CD8-positive, alpha-beta memory T cell (primary cell): ENCODE measurements at regions not wholly inside any gene's neighbourhood (a gene's known extent, or its start where the extent isn't known, plus 50 kb on each side); places are given as distances from the start of the nearest gene placed in this dataset.
"Not testable (repeated sequence)": the region's sequence is repeated elsewhere in the genome, so short reads cannot be mapped to it uniquely, and the experiment has no call there.

Experiments
- CTCF ChIA-PET: fragments of 350-600 bp; sonication (Branson Sonifier 250); formaldehyde crosslinking; loops from one replicate; lab custom pipeline; 2021; ENCODE audit warnings: antibody characterized with exemption; lab: Charles Lee
- POLR2A ChIA-PET: fragments of 350-600 bp; sonication (Branson Sonifier 250); formaldehyde crosslinking; loops from one replicate; lab custom pipeline; 2021; ENCODE audit warnings: antibody characterized with exemption; lab: Charles Lee
- DNase-seq, 5 donors: peaks; one replicate each; pipeline versions ENCODE4 v3.0.0 to v3.0.0-alpha.2; 2020 to 2022; ENCODE audit warnings: mixed read lengths in 1 of 5
- H3K27ac ChIP-seq: one replicate; pipeline ENCODE4 v1.7.0; 2013; ENCODE audit warnings: low read depth, mild to moderate bottlenecking, low read length, moderate library complexity
- H3K27me3 ChIP-seq: 2 replicates; pipeline ENCODE4 v1.7.0; 2013; ENCODE audit warnings: low read length, mild to moderate bottlenecking; ENCODE audit not compliant: insufficient read depth, poor library complexity, severe bottlenecking
- H3K36me3 ChIP-seq: 2 replicates; pipeline ENCODE4 v1.7.0; 2013; ENCODE audit warnings: mild to moderate bottlenecking, low read length, moderate library complexity; ENCODE audit not compliant: insufficient read depth
- H3K4me1 ChIP-seq: 2 replicates; pipeline ENCODE4 v1.7.0; 2013; ENCODE audit warnings: mild to moderate bottlenecking, low read length, moderate library complexity; ENCODE audit not compliant: insufficient read depth
- H3K4me3 ChIP-seq: 2 replicates; pipeline ENCODE4 v1.7.0; 2013; ENCODE audit warnings: mild to moderate bottlenecking, low read length
- H3K9me3 ChIP-seq: 2 replicates; pipeline ENCODE4 v1.7.0; 2013; ENCODE audit warnings: mild to moderate bottlenecking, low read length
- H3K27ac Mint-ChIP-seq, 8 donors: one replicate each; pipeline ENCODE4 v1.8.0; 2020 to 2021; ENCODE audit warnings: mixed read lengths in 8 of 8, mild to moderate bottlenecking in 6 of 8, inconsistent platforms in 3 of 8, moderate library complexity in 3 of 8
- H3K27me3 Mint-ChIP-seq, 2 donors: one replicate each; pipeline ENCODE4 v1.8.0; 2020 to 2021; ENCODE audit warnings: mixed read lengths in 2 of 2, mild to moderate bottlenecking in 1 of 2, moderate library complexity in 1 of 2
- H3K36me3 Mint-ChIP-seq, 3 donors: one replicate each; pipeline ENCODE4 v1.8.0; 2020 to 2021; ENCODE audit warnings: mixed read lengths in 3 of 3, inconsistent platforms in 1 of 3, mild to moderate bottlenecking in 1 of 3
- H3K4me1 Mint-ChIP-seq, 3 donors: one replicate each; pipeline ENCODE4 v1.8.0; 2020 to 2021; ENCODE audit warnings: mixed read lengths in 3 of 3, inconsistent platforms in 1 of 3, mild to moderate bottlenecking in 1 of 3
- H3K4me3 Mint-ChIP-seq, 7 donors: one replicate each; pipeline ENCODE4 v1.8.0; 2020 to 2021; ENCODE audit warnings: mixed read lengths in 7 of 7, mild to moderate bottlenecking in 6 of 7, moderate library complexity in 4 of 7, inconsistent platforms in 2 of 7
- H3K9me3 Mint-ChIP-seq, 5 donors: one replicate each; pipeline ENCODE4 v1.8.0; 2020 to 2022; ENCODE audit warnings: mixed read lengths in 5 of 5, mild to moderate bottlenecking in 3 of 5, moderate library complexity in 2 of 5, inconsistent platforms in 1 of 5

DNA sequence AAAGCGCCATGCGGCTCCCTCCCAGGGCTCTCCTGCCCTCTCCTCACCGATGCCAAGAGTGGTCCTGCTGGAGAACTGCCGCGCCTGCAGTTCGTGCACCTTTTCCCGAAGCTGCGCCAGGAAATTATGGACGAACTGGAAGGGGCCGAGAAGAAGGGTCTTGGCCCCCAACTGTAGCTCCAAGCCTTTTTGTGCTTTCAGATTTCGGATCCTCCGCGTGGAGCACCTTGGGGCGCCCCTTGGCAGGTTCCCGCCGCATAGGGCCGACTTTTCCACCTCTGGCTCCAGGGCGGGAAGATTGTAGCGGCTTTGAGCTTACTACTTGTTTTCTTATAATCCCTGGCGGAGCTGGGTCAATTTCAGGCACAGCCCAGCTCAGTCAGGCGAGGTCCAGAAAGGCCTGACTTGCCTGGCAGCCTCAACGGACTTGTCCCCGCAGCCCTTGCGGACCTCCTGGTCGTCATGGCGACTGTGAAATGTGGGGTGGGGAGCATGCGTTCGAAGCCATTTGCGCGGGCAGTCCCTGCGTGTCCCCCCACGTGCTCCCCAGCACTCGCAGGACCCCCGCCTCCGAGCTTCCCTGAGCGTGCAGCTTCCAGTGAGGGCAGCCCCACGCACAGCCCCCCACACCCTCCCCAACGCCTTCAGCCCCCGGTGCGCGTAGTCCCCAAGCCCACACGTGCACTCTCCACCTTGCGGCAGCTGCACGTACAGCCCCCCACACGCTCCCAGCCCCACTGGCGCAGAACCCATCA lies 129.9 kb downstream of the KBTBD2 start:
- ChIA-PET CTCF (no interaction called here), POLR2A (no interaction called here)
- H3K27me3 ChIP-seq: no peaks in the 10 kb centered on the region
- H3K27ac Mint-ChIP-seq: no peak overlapping the region
- no peak overlapping the region for H3K27ac ChIP-seq
- peaks cover 0 to 3% (median 0%) of the 10 kb centered on the region in 3 donors for H3K36me3 Mint-ChIP-seq
- H3K4me1 ChIP-seq: no peaks in the 10 kb centered on the region
- peaks cover 0 to 2% (median 0%) of the 10 kb centered on the region in 5 donors for H3K9me3 Mint-ChIP-seq
- no peaks in the 10 kb centered on the region for H3K36me3 ChIP-seq
- no peak for DNase-seq
- H3K9me3 ChIP-seq: no peaks in the 10 kb centered on the region
- peaks cover 9 to 10% (median 9%) of the 10 kb centered on the region in 3 donors for H3K4me1 Mint-ChIP-seq
- H3K27me3 Mint-ChIP-seq: peaks cover 37 to 57% of the 10 kb centered on the region in 2 donors
- H3K4me3 Mint-ChIP-seq: no peak overlapping the region
- H3K4me3 ChIP-seq: no peak overlapping the region

GRCh38 chr7:32760755-32761154 lies 130.8 kb downstream of the KBTBD2 start:
- H3K27me3 ChIP-seq, H3K27ac Mint-ChIP-seq, CTCF ChIA-PET: not testable (repeated sequence)

GRCh38 chr7:32759859-32760258 lies 131.7 kb downstream of the KBTBD2 start:
- CTCF ChIA-PET, POLR2A ChIA-PET, H3K36me3 Mint-ChIP-seq, H3K27ac Mint-ChIP-seq, H3K27me3 ChIP-seq, H3K4me1 ChIP-seq, H3K9me3 ChIP-seq, H3K9me3 Mint-ChIP-seq, H3K4me3 Mint-ChIP-seq, H3K4me3 ChIP-seq, DNase-seq, H3K27ac ChIP-seq, H3K4me1 Mint-ChIP-seq, H3K36me3 ChIP-seq: not testable (repeated sequence)
- peaks cover 33 to 53% of the 10 kb centered on the region in 2 donors for H3K27me3 Mint-ChIP-seq

More at GRCh38 chr7:32760755-32761154, 130.8 kb downstream of the KBTBD2 start:
- DNase-seq, H3K4me3 ChIP-seq, POLR2A ChIA-PET, H3K4me1 Mint-ChIP-seq, H3K36me3 ChIP-seq, H3K9me3 Mint-ChIP-seq, H3K27ac ChIP-seq, H3K36me3 Mint-ChIP-seq, H3K9me3 ChIP-seq, H3K4me1 ChIP-seq: not testable (repeated sequence)
- Mint-ChIP-seq H3K27me3 (peaks cover 37 to 59% of the 10 kb centered on the region in 2 donors), H3K4me3 (peak overlapping the region in 1 of 7 donors; percentile 45)

DNA sequence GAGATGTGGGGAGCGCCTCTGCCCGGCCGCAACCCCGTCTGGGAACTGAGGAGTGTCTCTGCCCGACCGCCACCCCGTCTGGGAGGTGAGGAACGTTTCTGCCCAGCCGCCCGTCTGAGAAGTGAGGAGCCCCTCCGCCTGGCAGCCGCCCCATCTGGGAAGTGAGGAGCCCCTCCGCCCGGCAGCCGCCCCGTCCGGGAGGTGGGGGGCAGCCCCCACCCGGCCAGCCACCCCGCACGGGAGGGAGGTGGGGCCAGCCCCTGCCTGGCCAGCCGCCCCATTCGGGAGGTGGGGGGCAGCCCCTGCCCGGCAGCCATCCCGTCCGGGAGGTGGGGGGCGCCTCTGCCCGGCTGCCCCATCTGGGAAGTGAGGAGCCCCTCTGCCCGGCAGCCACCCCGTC lies 137.7 kb downstream of the KBTBD2 start:
- H3K27ac Mint-ChIP-seq, DNase-seq, H3K4me3 ChIP-seq, H3K27me3 ChIP-seq, H3K36me3 Mint-ChIP-seq, H3K9me3 ChIP-seq, H3K36me3 ChIP-seq, H3K4me1 ChIP-seq, POLR2A ChIA-PET, H3K4me1 Mint-ChIP-seq, H3K9me3 Mint-ChIP-seq, H3K4me3 Mint-ChIP-seq, CTCF ChIA-PET, H3K27ac ChIP-seq: not testable (repeated sequence)
- peaks cover 9 to 11% of the 10 kb centered on the region in 2 donors for H3K27me3 Mint-ChIP-seq

DNA sequence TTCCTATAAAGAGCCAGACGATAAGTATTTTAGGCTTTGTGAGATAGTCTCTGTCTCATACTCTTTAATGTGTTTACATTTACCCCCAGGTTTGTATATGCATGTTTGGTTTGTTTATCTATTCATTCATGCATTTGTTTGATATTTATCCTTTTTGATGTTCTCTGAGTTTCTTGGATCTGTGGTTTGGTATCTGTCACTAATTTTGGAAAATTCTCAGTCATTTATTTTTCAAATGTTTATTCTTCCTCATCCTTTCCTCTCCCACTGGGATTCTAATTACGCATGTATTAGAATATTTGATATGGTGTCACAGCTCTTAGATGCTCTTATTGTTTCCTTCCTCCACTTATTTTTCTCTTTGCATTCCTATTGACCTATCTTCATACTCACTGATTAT lies 143.2 kb downstream of the KBTBD2 start:
- H3K4me1 ChIP-seq, H3K9me3 ChIP-seq, H3K36me3 ChIP-seq, H3K9me3 Mint-ChIP-seq, DNase-seq, H3K27ac Mint-ChIP-seq, H3K36me3 Mint-ChIP-seq, H3K27ac ChIP-seq, H3K27me3 ChIP-seq, H3K4me1 Mint-ChIP-seq, H3K4me3 ChIP-seq, POLR2A ChIA-PET, CTCF ChIA-PET, H3K4me3 Mint-ChIP-seq: not testable (repeated sequence)
- peaks cover 9 to 11% of the 10 kb centered on the region in 2 donors for H3K27me3 Mint-ChIP-seq

DNA sequence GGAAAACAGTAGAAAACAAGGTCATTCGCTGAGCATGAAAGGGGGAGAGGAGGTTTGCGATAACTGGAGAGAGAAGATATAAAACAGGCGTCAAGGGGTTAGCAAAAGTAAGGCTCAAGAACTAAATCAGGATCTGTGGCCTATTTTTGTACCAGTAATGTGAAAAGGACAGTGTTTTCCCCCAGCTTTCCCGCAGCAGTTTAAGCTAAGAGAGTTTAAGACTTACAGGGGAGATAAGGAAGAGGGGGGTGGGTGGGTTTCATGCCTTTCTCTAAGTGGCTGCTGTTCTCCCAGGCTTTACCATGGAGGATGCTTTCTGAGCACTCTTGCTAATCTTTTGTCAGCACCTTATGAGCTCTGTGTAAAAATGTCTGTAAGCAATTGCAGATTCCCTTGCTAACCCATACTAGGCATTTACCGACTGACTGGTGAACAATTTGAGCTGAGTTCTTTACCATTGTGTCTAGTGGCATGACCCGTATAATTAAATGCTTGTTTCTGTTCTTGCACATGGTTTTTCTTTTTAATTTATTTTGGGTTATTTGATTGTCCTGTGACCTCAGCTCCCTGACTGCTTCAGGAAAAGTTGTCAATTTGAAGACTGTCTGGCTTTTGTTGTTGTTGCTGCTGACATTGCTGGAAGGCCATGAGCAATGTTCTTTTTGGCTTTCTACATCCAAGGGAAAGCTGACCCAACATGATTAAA lies 144.0 kb downstream of the KBTBD2 start:
- H3K4me3 ChIP-seq, H3K4me3 Mint-ChIP-seq, H3K36me3 Mint-ChIP-seq, POLR2A ChIA-PET, H3K27me3 ChIP-seq, H3K27ac ChIP-seq, H3K9me3 Mint-ChIP-seq, H3K27ac Mint-ChIP-seq, CTCF ChIA-PET, H3K4me1 ChIP-seq, H3K4me1 Mint-ChIP-seq, H3K9me3 ChIP-seq, H3K36me3 ChIP-seq, DNase-seq: not testable (repeated sequence)
- H3K27me3 Mint-ChIP-seq: peaks cover 9 to 12% of the 10 kb centered on the region in 2 donors

GRCh38 chr7:32741853-32742476 lies 149.6 kb downstream of the KBTBD2 start:
- H3K4me3 Mint-ChIP-seq, CTCF ChIA-PET: not testable (repeated sequence)

GRCh38 chr7:32739749-32740148 lies 151.8 kb downstream of the KBTBD2 start:
- H3K36me3 ChIP-seq, H3K27me3 ChIP-seq, H3K36me3 Mint-ChIP-seq, H3K4me3 Mint-ChIP-seq, POLR2A ChIA-PET, H3K27ac ChIP-seq, H3K4me1 ChIP-seq, CTCF ChIA-PET, H3K4me3 ChIP-seq, H3K9me3 ChIP-seq, H3K9me3 Mint-ChIP-seq, DNase-seq, H3K4me1 Mint-ChIP-seq, H3K27ac Mint-ChIP-seq: not testable (repeated sequence)
- peaks cover 5 to 16% of the 10 kb centered on the region in 2 donors for H3K27me3 Mint-ChIP-seq

More at GRCh38 chr7:32741853-32742476, 149.6 kb downstream of the KBTBD2 start:
- H3K9me3 ChIP-seq, H3K27ac ChIP-seq, H3K4me1 ChIP-seq, POLR2A ChIA-PET, H3K4me3 ChIP-seq, H3K27me3 ChIP-seq, H3K9me3 Mint-ChIP-seq, H3K27ac Mint-ChIP-seq, H3K36me3 Mint-ChIP-seq, H3K36me3 ChIP-seq, H3K4me1 Mint-ChIP-seq, DNase-seq: not testable (repeated sequence)
- peaks cover 5 to 11% of the 10 kb centered on the region in 2 donors for H3K27me3 Mint-ChIP-seq
